ENCODE measurements at regions not wholly inside any gene's neighbourhood (a gene's known extent, or its start where the extent isn't known, plus 50 kb on each side); places are given as distances from the start of the nearest gene placed in this dataset.

GRCh38 chr2:45132551-45132950 is 123.3 kb upstream of the SIX2 start:
- no peaks in the 10 kb centered on the region for H3K27me3 ChIP-seq (ENCODE audit: low read length)
- CTCF ChIA-PET: no interaction called here
- no peak overlapping the region for H3K9ac ChIP-seq (ENCODE audit: low read length)
- no peaks in the 10 kb centered on the region for H3K9me3 ChIP-seq (ENCODE audit: low read length)
- TF ChIP-seq EZH2phosphoT487 (IDR thresholded peaks at IDR 0.05; ENCODE audit: borderline replicate concordance, low read length) (no peak), EZH2 (IDR thresholded peaks at IDR 0.05; ENCODE audit: low read length, unreplicated experiment) (no peak), CTCF (conservative IDR thresholded peaks at IDR 0.05; ENCODE audit: low read depth, low read length) (no peak)
- no peaks in the 10 kb centered on the region for H3K9me2 ChIP-seq (replicated peaks; ENCODE audit: low read length)
- H3K79me2 ChIP-seq (ENCODE audit: low read length): no peaks in the 10 kb centered on the region
- POLR2A ChIA-PET (ENCODE audit: unreplicated experiment): no interaction called here
- no peaks in the 10 kb centered on the region for H4K20me1 ChIP-seq (ENCODE audit: low read length)
- no peak overlapping the region for H3K27ac ChIP-seq (ENCODE audit: low read length)
- no peak overlapping the region for H2AFZ ChIP-seq (ENCODE audit: low read length)
- no TSS peak for BruUV-seq (replicated peaks)
- H3K4me1 ChIP-seq (ENCODE audit: insufficient read depth, low read length): peaks cover 45% of the 10 kb centered on the region
- no peak overlapping the region for H3K4me3 ChIP-seq (ENCODE audit: low read length)
- no peaks in the 10 kb centered on the region for H3F3A ChIP-seq (ENCODE audit: low read length, unreplicated experiment)
- no peak overlapping the region for H3K4me2 ChIP-seq (ENCODE audit: low read length)
- no peak for DNase-seq
- H3K36me3 ChIP-seq (ENCODE audit: low read depth, low read length): no peaks in the 10 kb centered on the region
- ATAC-seq: no peak
- intact Hi-C loops (cut with micrococcal nuclease): no loop called here

GRCh38 chr2:45131587-45131986 is 122.3 kb upstream of the SIX2 start:
- TF ChIP-seq EZH2 (IDR thresholded peaks at IDR 0.05; ENCODE audit: low read length, unreplicated experiment): no peak
- no peak for TF ChIP-seq CTCF (conservative IDR thresholded peaks at IDR 0.05; ENCODE audit: low read depth, low read length)
- TF ChIP-seq EZH2phosphoT487 (IDR thresholded peaks at IDR 0.05; ENCODE audit: borderline replicate concordance, low read length): no peak
- Histone ChIP-seq H3K4me1 (ENCODE audit: insufficient read depth, low read length) (peaks cover 45% of the 10 kb centered on the region), H3K9ac (ENCODE audit: low read length) (no peak overlapping the region), H3K4me2 (ENCODE audit: low read length) (no peak overlapping the region), H4K20me1 (ENCODE audit: low read length) (no peaks in the 10 kb centered on the region), H3K27ac (ENCODE audit: low read length) (no peak overlapping the region), H3K79me2 (ENCODE audit: low read length) (no peaks in the 10 kb centered on the region), H3K4me3 (ENCODE audit: low read length) (no peak overlapping the region), H3K27me3 (ENCODE audit: low read length) (no peaks in the 10 kb centered on the region), H2AFZ (ENCODE audit: low read length) (no peak overlapping the region), H3K9me2 (replicated peaks; ENCODE audit: low read length) (no peaks in the 10 kb centered on the region), H3K9me3 (ENCODE audit: low read length) (no peaks in the 10 kb centered on the region), H3F3A (ENCODE audit: low read length, unreplicated experiment) (no peaks in the 10 kb centered on the region), H3K36me3 (ENCODE audit: low read depth, low read length) (no peaks in the 10 kb centered on the region)
- ATAC-seq: no peak
- CTCF ChIA-PET: interaction anchor here (0.6 kb wide), 1 partner anchor 134 kb away, joined by 3 read pairs; no protein-coding TSS in a partner anchor
- intact Hi-C loops (cut with micrococcal nuclease): no loop called here
- POLR2A ChIA-PET (ENCODE audit: unreplicated experiment): no interaction called here
- peak; percentile 23 for DNase-seq
- BruUV-seq (replicated peaks): no TSS peak

- no peaks in the 10 kb centered on the region for H3K9me3 ChIP-seq (ENCODE audit: low read length)
- no peak for ATAC-seq
- H3K79me2 ChIP-seq (ENCODE audit: low read length): no peaks in the 10 kb centered on the region
- CTCF ChIA-PET: no interaction called here
- H4K20me1 ChIP-seq (ENCODE audit: low read length): no peaks in the 10 kb centered on the region
- no peaks in the 10 kb centered on the region for H3K27me3 ChIP-seq (ENCODE audit: low read length)
- no peak overlapping the region for H3K4me2 ChIP-seq (ENCODE audit: low read length)
- H3K9ac ChIP-seq (ENCODE audit: low read length): no peak overlapping the region
- POLR2A ChIA-PET (ENCODE audit: unreplicated experiment): interaction anchor here (0.6 kb wide), 1 partner anchor 11 kb away, joined by 3 read pairs; no protein-coding TSS in a partner anchor
- no TSS peak for BruUV-seq (replicated peaks)
- intact Hi-C loops (cut with micrococcal nuclease): no loop called here
- peaks cover 45% of the 10 kb centered on the region for H3K4me1 ChIP-seq (ENCODE audit: insufficient read depth, low read length)
- TF ChIP-seq EZH2 (IDR thresholded peaks at IDR 0.05; ENCODE audit: low read length, unreplicated experiment): no peak
- TF ChIP-seq EZH2phosphoT487 (IDR thresholded peaks at IDR 0.05; ENCODE audit: borderline replicate concordance, low read length): no peak
- no peak for TF ChIP-seq CTCF (conservative IDR thresholded peaks at IDR 0.05; ENCODE audit: low read depth, low read length)
- 0 out of 2 replicates have a peak overlapping the region, but pooled peaks have one; percentile 13 for H3K27ac ChIP-seq (ENCODE audit: low read length)
- H3K4me3 ChIP-seq (ENCODE audit: low read length): no peak overlapping the region
- peak; percentile 32 for DNase-seq
- H3F3A ChIP-seq (ENCODE audit: low read length, unreplicated experiment): no peaks in the 10 kb centered on the region
- H3K36me3 ChIP-seq (ENCODE audit: low read depth, low read length): no peaks in the 10 kb centered on the region
- H2AFZ ChIP-seq (ENCODE audit: low read length): no peak overlapping the region
- no peaks in the 10 kb centered on the region for H3K9me2 ChIP-seq (replicated peaks; ENCODE audit: low read length)
Measured at GRCh38 chr2:45130736-45131135, 121.5 kb upstream of the SIX2 start.
